HepG2 (cell line): ENCODE measurements at regions not wholly inside any gene's neighbourhood (a gene's known extent, or its start where the extent isn't known, plus 50 kb on each side); places are given as distances from the start of the nearest gene placed in this dataset.

Experiments
- ATAC-seq: fragments of 200-7000 bp; cut with Tn5 transposase; 3 replicates; pipeline ENCODE4 v1.9.1; 2020; ENCODE audit warnings: mild to moderate bottlenecking, moderate library complexity
- BruUV-seq: library from RNA; stranded (reverse); fragments of 400-500 nt; replicated peaks from 2 replicates; lab custom pipeline; 2021; lab: Mats Ljungman, UMichigan
- CTCF ChIA-PET: fragments of 300-600 bp; formaldehyde crosslinking; extraction: SDS; loops from one replicate; lab custom pipeline; 2021; ENCODE audit warnings: low total read pairs, inconsistent platforms, low intra/inter-chr PET ratio; lab: Yijun Ruan, JAX
- POLR2A ChIA-PET: fragments of 350-600 bp; sonication (Branson Sonifier 250); formaldehyde crosslinking; loops from one replicate; lab custom pipeline; 2020; ENCODE audit warnings: antibody characterized with exemption, inconsistent platforms; lab: Yijun Ruan, JAX
- DNase-seq: peaks from one replicate; pipeline ENCODE4 v3.0.0-alpha.2; 2015; ENCODE audit warnings: low spot score
- FAIRE-seq: peaks from 3 replicates; lab custom pipeline; 2011; peaks lifted over from hg19 to GRCh38; lab: Jason Lieb, UNC
- H2AFZ ChIP-seq: one replicate; pipeline ENCODE4 v1.6.1; 2011; ENCODE audit warnings: low read length, inconsistent platforms
- H3K27ac ChIP-seq: fragments of 300-600 bp; 3 replicates; pipeline ENCODE4 v1.8.0; 2011; ENCODE audit warnings: mixed run types, mild to moderate bottlenecking, mixed read lengths, low read length, inconsistent platforms; ENCODE audit not compliant: insufficient read depth; ENCODE audit errors: extremely low read length
- H3K27me3 ChIP-seq, 2 experiments: fragments of 200-600 bp in 1 of 2; 2 replicates in 1 of 2; 3 replicates in 1 of 2; pipeline versions ENCODE4 v1.6.0 to v1.8.0; 2011; ENCODE audit warnings: low read length in 2 of 2, mild to moderate bottlenecking in 2 of 2, moderate library complexity in 2 of 2, inconsistent platforms in 1 of 2; ENCODE audit not compliant: insufficient read depth in 2 of 2, control insufficient read depth in 1 of 2
- H3K36me3 ChIP-seq, 2 experiments: fragments of 200-600 bp in 1 of 2; replicated peaks in 1 of 2; 2 replicates in 1 of 2; 3 replicates in 1 of 2; pipeline versions ENCODE4 v1.5.1 to v1.8.0; 2011; ENCODE audit warnings: low read length in 2 of 2, inconsistent platforms in 1 of 2; ENCODE audit not compliant: insufficient read depth in 2 of 2, control insufficient read depth in 1 of 2
- H3K4me1 ChIP-seq: 2 replicates; pipeline ENCODE4 v1.5.1; 2012; ENCODE audit warnings: low read length, inconsistent platforms; ENCODE audit not compliant: insufficient read depth
- H3K4me2 ChIP-seq: 2 replicates; pipeline ENCODE4 v1.6.0; 2011; ENCODE audit warnings: low read depth, low read length, inconsistent platforms
- H3K4me3 ChIP-seq, 3 experiments: fragments of 200-600 bp in 1 of 3; sonication (generic), shearing (Covaris generic) in 1 of 3; replicated peaks in 1 of 3; 2 replicates each; pipeline ENCODE4 v1.5.1; 2011 to 2016; ENCODE audit warnings: low read length in 3 of 3, inconsistent platforms in 2 of 3, low read depth in 2 of 3, mild to moderate bottlenecking in 2 of 3, control low read depth in 1 of 3, mixed read lengths in 1 of 3; ENCODE audit not compliant: insufficient read depth in 1 of 3
- H3K79me2 ChIP-seq: one replicate; pipeline ENCODE4 v1.6.1; 2011; ENCODE audit warnings: low read length, inconsistent platforms; ENCODE audit not compliant: insufficient read depth
- H3K9ac ChIP-seq: 2 replicates; pipeline ENCODE4 v1.6.0; 2011; ENCODE audit warnings: mild to moderate bottlenecking, low read depth, low read length, inconsistent platforms; ENCODE audit not compliant: insufficient read depth
- H3K9me3 ChIP-seq: 2 replicates; pipeline ENCODE4 v1.5.1; 2012; ENCODE audit warnings: mild to moderate bottlenecking, low read length
- H4K20me1 ChIP-seq: 2 replicates; pipeline ENCODE4 v1.6.0; 2011; ENCODE audit warnings: inconsistent platforms, mild to moderate bottlenecking, low read length, moderate library complexity; ENCODE audit not compliant: insufficient read depth
- CSRNP2 ChIP-seq: sonication (generic); formaldehyde crosslinking; conservative IDR thresholded peaks from 2 replicates; pipeline ENCODE4 v1.8.0; 2022; ENCODE audit warnings: low read depth, missing genetic modification reagents
- ETS1 ChIP-seq: sonication (generic); formaldehyde crosslinking; IDR thresholded peaks from 2 replicates; pipeline ENCODE4 v1.4.0; 2020; ENCODE audit warnings: missing genetic modification reagents
- FOSL1 ChIP-seq: sonication (generic); formaldehyde crosslinking; IDR thresholded peaks from 2 replicates; pipeline ENCODE4 v1.9.0; 2021; ENCODE audit warnings: missing genetic modification reagents, borderline replicate concordance
- GABPA ChIP-seq, 2 experiments: IDR thresholded peaks; 2 replicates each; pipeline ENCODE4 v1.6.1; 2011 to 2016; ENCODE audit warnings: low read depth in 2 of 2, low read length in 1 of 2, missing biosample characterization in 1 of 2, missing genetic modification characterization in 1 of 2
- GFI1 ChIP-seq: sonication (generic); formaldehyde crosslinking; IDR thresholded peaks from 2 replicates; pipeline ENCODE4 v1.5.0; 2020; ENCODE audit warnings: missing genetic modification reagents, mild to moderate bottlenecking, borderline replicate concordance
- HIVEP1 ChIP-seq: sonication (generic); formaldehyde crosslinking; IDR thresholded peaks from 2 replicates; pipeline ENCODE4 v1.4.0; 2020; ENCODE audit warnings: mild to moderate bottlenecking, missing genetic modification reagents
- JUNB ChIP-seq: sonication (generic); formaldehyde crosslinking; IDR thresholded peaks from 2 replicates; pipeline ENCODE4 v1.8.0; 2022; ENCODE audit warnings: missing genetic modification reagents, mild to moderate bottlenecking, borderline replicate concordance
- KAT7 ChIP-seq: IDR thresholded peaks from 2 replicates; pipeline ENCODE4 v1.6.1; 2018; ENCODE audit warnings: borderline replicate concordance, missing compliant biosample characterization
- NR2F6 ChIP-seq, 2 experiments: IDR thresholded peaks; 2 replicates each; pipeline ENCODE4 v1.6.1; 2016; ENCODE audit warnings: antibody characterized with exemption in 1 of 2, mild to moderate bottlenecking in 1 of 2
- NRL ChIP-seq: sonication (generic); formaldehyde crosslinking; IDR thresholded peaks from 2 replicates; pipeline ENCODE4 v1.5.0; 2020; ENCODE audit warnings: missing genetic modification reagents, mild to moderate bottlenecking, moderate library complexity, borderline replicate concordance
- PHF20 ChIP-seq: sonication (generic); formaldehyde crosslinking; IDR thresholded peaks from 2 replicates; pipeline ENCODE4 v1.5.0; 2020; ENCODE audit warnings: mild to moderate bottlenecking, missing genetic modification reagents
- PLSCR1 ChIP-seq: sonication (generic); formaldehyde crosslinking; IDR thresholded peaks from 2 replicates; pipeline ENCODE4 v1.5.0; 2020; ENCODE audit warnings: missing genetic modification reagents, mild to moderate bottlenecking, borderline replicate concordance
- RARG ChIP-seq: sonication (generic); formaldehyde crosslinking; IDR thresholded peaks from 2 replicates; pipeline ENCODE4 v1.4.0; 2020; ENCODE audit warnings: low read depth, mild to moderate bottlenecking, missing genetic modification reagents
- SSRP1 ChIP-seq: IDR thresholded peaks from 2 replicates; pipeline ENCODE4 v1.6.1; 2016; ENCODE audit warnings: control low read depth
- ZBTB1 ChIP-seq: sonication (generic); formaldehyde crosslinking; IDR thresholded peaks from 2 replicates; pipeline ENCODE4 v1.4.0; 2020; ENCODE audit warnings: missing genetic modification reagents, borderline replicate concordance
- ZMYM4 ChIP-seq: sonication (generic); formaldehyde crosslinking; IDR thresholded peaks from 2 replicates; pipeline ENCODE4 v1.8.1; 2023; ENCODE audit warnings: mild to moderate bottlenecking, missing genetic modification reagents
- ZNF138 ChIP-seq: sonication (generic); formaldehyde crosslinking; IDR thresholded peaks from 2 replicates; pipeline ENCODE4 v1.5.0; 2020; ENCODE audit warnings: mild to moderate bottlenecking, low read depth, missing genetic modification reagents
- ZNF160 ChIP-seq: sonication (generic); formaldehyde crosslinking; IDR thresholded peaks from 2 replicates; pipeline ENCODE4 v1.8.0; 2022; ENCODE audit warnings: mild to moderate bottlenecking, inconsistent platforms, missing genetic modification reagents
- ZNF225 ChIP-seq: sonication (generic); formaldehyde crosslinking; IDR thresholded peaks from 2 replicates; pipeline ENCODE4 v1.4.0; 2020; ENCODE audit warnings: mild to moderate bottlenecking, missing genetic modification reagents
- ZNF263 ChIP-seq: sonication (generic); formaldehyde crosslinking; IDR thresholded peaks from 2 replicates; pipeline ENCODE4 v1.4.0; 2020; ENCODE audit warnings: missing genetic modification reagents
- ZNF331 ChIP-seq: sonication (generic); formaldehyde crosslinking; IDR thresholded peaks from 2 replicates; pipeline ENCODE4 v1.4.0; 2020; ENCODE audit warnings: missing genetic modification reagents
- WGBS: methylation state at CpG from one replicate; pipeline ENCODE4 v1.1.6; 2017; ENCODE audit warnings: low lambda C conversion rate; 5-methylcytosine and 5-hydroxymethylcytosine counted together
- in situ Hi-C: cut with HindIII; loops from 2 replicates; pipeline ENCODE4 v1.10.0; 2017; ENCODE audit warnings: low pct_unique_long_range_greater_than_20kb; ENCODE audit not compliant: extremely low pct_ligation_motif_present
- intact Hi-C: fragments of 100-400 bp; cut with micrococcal nuclease; formaldehyde crosslinking; loops from one replicate; pipeline ENCODE4 v1.10.0; 2022; ENCODE audit not compliant: unreplicated experiment

GRCh38 chr12:19740472-19741131, 301.3 kb downstream of the AEBP2 start (continued):
- TF ChIP-seq RARG (CRISPR knock-in tag) = no peak
- no peak for TF ChIP-seq ZNF331 (CRISPR knock-in tag)
- TF ChIP-seq ZNF138 = no peak
- TF ChIP-seq ZNF160 (CRISPR knock-in tag) = no peak
- TF ChIP-seq FOSL1 (CRISPR knock-in tag) = no peak
- no peak for TF ChIP-seq SSRP1 (CRISPR knock-in tag)
- TF ChIP-seq, all 625 proteins: peak for 0

- H3K4me1 ChIP-seq = no peaks in the 10 kb centered on the region
- H3K79me2 ChIP-seq = no peaks in the 10 kb centered on the region
- intact Hi-C loops = no loop called here
- H3K27me3 ChIP-seq = no peaks in the 10 kb centered on the region
- H3K9ac ChIP-seq = no peak overlapping the region
- no peaks in the 10 kb centered on the region for H3K36me3 ChIP-seq
- no peaks in the 10 kb centered on the region for H3K9me3 ChIP-seq
- no peak for FAIRE-seq
- DNase-seq = no peak
- in situ Hi-C loops = loop anchor here (25.0 kb wide), 1 partner anchor 871 kb away; no protein-coding TSS in a partner anchor
- ChIA-PET POLR2A (no interaction called here), CTCF (no interaction called here)
- no peak overlapping the region for H3K27ac ChIP-seq
- no peak for ATAC-seq
- no peak overlapping the region for H3K4me2 ChIP-seq
- 5% methylated on average over 3 of the region's 3 CpGs for WGBS
- no TSS peak for BruUV-seq
- H2AFZ ChIP-seq = no peak overlapping the region
- no peaks in the 10 kb centered on the region for H4K20me1 ChIP-seq
- no peak overlapping the region for H3K4me3 ChIP-seq
- TF ChIP-seq PLSCR1 (CRISPR knock-in tag) (no peak), JUNB (CRISPR knock-in tag) (no peak), ZMYM4 (no peak), ZNF225 (no peak), NRL (CRISPR knock-in tag) (no peak), PHF20 (CRISPR knock-in tag) (no peak), GFI1 (CRISPR knock-in tag) (no peak), ETS1 (CRISPR knock-in tag) (no peak), CSRNP2 (CRISPR knock-in tag) (no peak), ZNF263 (CRISPR knock-in tag) (no peak), KAT7 (no peak), GABPA (IDR thresholded peaks at IDR 0.05; ENCODE audit: low read depth, low read length) (no peak), GABPA (CRISPR knock-in tag; IDR thresholded peaks at IDR 0.05; ENCODE audit: low read depth) (no peak), ZBTB1 (CRISPR knock-in tag) (no peak), HIVEP1 (CRISPR knock-in tag) (no peak), NR2F6 (IDR thresholded peaks at IDR 0.05) (no peak), NR2F6 (CRISPR knock-in tag; IDR thresholded peaks at IDR 0.05) (no peak)
Observed at GRCh38 chr12:19741132-19741489, 301.8 kb downstream of the AEBP2 start.
